Fibroblast of skin of left quadriceps (primary cell): ENCODE measurements at regions not wholly inside any gene's neighbourhood (a gene's known extent, or its start where the extent isn't known, plus 50 kb on each side); places are given as distances from the start of the nearest gene placed in this dataset.
"Not testable (repeated sequence)": the region's sequence is repeated elsewhere in the genome, so short reads cannot be mapped to it uniquely, and the experiment has no call there.

Experiments used
- DNase-seq, 2 experiments: peaks; one replicate each; pipeline ENCODE4 v3.0.0-alpha.2; 2013; ENCODE audit warnings: low read depth in 2 of 2

DNA sequence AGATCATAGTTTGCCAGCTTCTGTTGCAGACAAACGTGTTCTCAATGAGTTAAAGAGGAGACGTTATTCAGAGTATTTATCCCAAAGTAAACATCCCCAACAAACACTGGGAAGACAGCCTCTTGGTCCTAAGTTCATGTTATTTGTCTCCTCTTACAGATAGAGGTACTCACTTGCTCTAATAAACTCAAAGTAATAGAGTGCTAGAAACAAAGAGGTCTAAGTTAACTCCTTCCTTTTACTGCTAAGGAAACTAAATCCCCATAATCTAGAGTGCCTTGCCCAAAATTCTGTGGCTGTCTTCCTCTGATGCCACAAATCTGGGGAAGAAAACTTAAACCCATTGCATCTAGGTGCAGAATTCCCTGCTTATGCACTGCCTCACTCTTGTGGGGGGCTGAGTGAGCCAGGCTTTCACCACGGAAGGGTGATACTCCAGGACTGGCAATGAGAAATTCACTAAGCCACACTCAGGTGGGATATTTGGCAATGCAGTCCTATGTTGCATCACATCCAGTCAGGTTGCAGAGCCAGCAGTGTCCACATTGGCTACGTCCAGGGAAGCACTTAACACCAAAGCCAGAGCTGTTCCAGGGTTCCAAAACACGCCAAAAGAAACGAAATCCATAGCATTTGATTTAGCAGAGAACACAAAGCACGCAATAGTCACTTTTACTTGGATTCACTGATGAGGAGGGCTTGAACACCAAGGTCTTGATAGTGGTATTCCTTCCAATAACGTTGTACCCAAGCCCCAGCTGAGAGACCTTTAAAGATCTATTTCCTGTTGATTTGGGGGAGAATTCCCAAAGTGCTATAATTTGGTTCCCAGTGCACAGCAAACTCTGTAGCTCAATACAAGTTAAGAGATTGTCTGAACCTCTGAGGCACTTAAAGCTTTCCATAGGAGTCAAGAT is 81.0 kb upstream of the FOXQ1 start:
- no peak for DNase-seq

DNA sequence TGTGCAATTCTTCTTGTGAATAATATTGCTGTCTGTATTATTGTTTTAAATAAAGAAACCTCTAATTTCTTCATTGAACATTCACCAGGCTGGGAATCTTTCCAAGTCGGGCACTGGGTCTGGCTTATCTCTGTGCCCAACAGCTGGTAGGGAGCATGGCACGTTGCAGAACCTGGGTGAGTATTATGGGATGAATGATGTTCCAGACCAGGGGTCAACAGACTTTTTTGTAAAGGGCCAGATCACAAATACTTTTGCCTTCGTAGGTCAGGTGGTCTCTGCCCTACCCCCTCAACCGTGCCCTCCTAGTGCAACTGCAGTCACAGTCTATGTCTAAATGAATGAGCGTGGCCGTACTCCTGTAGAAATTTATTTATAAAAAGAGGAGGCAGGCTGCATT is 81.6 kb upstream of the FOXQ1 start:
- no peak for DNase-seq

GRCh38 chr6:1229808-1230207 is 82.1 kb upstream of the FOXQ1 start:
- DNase-seq: no peak

- DNase-seq: no peak
These were observed 82.6 kb upstream of the FOXQ1 start for GRCh38 chr6:1229301-1229700.

DNA sequence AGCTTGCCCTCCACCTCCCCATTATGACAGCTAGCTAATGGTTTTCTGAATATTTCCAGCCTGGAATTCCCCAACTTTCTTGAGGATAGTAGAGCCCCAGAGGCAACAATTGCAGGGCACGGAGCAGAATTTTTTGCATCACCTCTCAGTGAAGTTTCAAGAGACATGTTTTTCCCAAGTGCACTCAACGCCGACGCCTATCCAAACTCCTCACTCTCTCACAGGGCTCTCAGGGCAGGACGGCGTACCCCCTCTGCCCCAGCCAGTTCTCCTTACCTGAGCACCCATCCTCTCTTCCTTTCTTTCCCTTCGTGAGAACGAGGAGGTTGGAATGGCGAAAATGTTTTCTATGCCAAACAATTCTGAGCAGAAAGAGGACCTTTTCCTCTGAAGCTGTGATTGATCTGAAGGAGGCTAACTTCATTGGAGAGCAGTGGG is 83.1 kb upstream of the FOXQ1 start:
- DNase-seq: no peak

GRCh38 chr6:1227935-1228753 is 83.8 kb upstream of the FOXQ1 start:
- DNase-seq: no peak

- no peak for DNase-seq
These were observed 84.3 kb upstream of the FOXQ1 start for GRCh38 chr6:1227600-1227934.

- DNase-seq: no peak
These were observed 85.4 kb upstream of the FOXQ1 start for GRCh38 chr6:1226277-1227099.

GRCh38 chr6:1224514-1224913 is 87.4 kb upstream of the FOXQ1 start:
- no peak for DNase-seq

DNA sequence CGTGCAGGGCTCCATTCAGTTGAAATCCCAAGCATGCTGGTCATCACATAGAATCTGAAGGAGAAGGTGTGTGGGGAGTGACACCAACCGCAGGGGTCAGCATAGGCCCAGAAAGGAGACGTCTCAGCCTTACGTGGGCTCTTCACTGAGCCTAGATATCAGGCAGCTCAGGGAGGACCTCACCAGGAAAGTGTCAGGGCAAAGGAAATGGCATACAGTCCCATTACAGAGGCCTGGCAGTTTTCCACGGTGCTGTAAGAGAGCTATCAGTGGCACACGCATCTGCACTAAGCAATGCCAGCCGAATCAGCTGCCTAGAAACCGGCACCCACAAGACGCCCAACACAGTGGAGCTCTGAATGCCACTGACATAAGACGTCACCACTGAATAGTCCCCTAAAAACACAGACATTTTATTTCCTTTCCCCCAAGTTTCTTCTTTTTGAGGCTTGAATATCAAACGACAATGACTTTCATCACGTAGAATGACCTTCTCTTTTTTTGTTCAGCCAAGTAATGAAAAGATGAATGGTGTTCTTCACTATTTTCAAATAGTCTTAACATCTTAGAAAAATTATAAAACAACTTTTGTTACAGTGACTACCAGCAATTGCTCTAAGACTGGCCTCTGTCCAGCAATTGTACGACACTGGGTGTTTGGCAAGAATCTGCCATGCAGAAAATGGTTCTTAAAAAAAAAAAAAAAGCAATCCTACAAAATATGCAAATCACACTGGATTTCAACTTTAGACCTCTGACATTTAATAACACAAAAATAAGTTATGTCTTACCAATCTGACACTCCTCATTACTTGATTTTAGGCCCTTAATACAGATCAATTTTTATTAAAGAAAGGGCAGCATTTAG is 88.9 kb upstream of the FOXQ1 start:
- no peak for DNase-seq

- DNase-seq: no peak
These were observed 94.5 kb upstream of the FOXQ1 start for GRCh38 chr6:1217396-1217795.

DNA sequence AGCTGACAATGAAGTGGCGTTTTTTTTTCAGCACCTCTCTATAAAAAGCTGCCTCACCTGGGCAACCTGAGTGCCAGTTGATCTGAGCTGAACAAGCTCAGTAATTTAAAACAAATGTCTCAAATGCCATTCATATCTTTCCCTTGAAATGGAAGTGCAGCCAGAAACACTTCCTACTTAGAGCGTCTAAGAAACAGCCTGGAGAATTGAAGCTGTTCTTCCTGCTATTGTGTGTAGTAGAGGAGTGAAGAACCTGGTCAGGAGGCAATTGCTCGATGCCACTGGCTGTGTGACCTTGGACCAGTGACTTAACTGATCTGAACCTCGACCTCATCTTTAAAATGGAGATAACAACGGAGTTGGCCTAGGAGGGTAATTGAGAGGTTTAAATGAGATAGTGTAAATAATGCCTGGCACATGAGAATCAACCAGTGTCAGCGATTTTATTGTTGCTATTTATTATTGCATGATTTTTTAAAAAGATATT is 95.4 kb upstream of the FOXQ1 start:
- no peak for DNase-seq

- no peak for DNase-seq
These were observed 95.9 kb upstream of the FOXQ1 start for GRCh38 chr6:1215884-1216487.

- no peak for DNase-seq
These were observed 96.9 kb upstream of the FOXQ1 start for GRCh38 chr6:1215023-1215422.

GRCh38 chr6:1212919-1213318 is 99.0 kb upstream of the FOXQ1 start:
- DNase-seq: no peak

- not testable (repeated sequence) for DNase-seq
These were observed 99.8 kb upstream of the FOXQ1 start for GRCh38 chr6:1212138-1212537.

DNA sequence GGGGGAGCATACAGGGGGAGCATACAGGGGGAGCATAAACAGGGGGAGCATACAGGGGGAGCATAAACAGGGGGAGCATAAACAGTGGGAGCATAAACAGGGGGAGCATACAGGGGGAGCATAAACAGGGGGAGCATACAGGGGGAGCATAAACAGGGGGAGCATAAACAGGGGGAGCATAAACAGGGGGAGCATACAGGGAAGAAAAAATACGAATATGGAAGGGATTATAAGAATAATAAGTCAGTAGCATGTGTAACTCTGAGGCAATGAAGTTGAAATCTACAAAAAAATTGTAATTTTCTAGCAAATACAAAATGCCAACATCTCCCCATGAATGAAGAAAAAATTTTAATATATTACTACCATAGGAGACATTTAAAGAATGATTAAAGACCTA is 101.3 kb upstream of the FOXQ1 start:
- not testable (repeated sequence) for DNase-seq

- DNase-seq: no peak
These were observed 103.0 kb upstream of the FOXQ1 start for GRCh38 chr6:1208876-1209275.

DNA sequence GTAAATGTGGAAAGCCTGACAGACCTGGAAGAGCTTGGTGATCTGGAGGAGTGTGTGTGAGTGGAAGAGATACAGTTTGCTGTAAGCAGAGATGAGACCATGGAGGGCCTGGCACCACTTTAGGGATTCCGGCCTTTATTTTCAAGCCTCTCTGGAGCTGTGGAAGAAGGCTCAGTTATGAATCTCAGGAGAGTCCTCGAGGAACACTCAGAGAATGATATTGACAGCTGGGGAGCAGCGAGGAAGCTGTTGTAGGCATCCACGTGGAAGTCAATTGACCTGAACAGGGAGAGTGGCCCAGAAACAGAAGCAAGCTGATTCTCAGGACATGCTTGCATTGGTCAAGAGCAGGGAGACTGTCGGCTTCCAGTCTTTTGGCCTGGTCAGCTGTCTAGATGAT is 108.4 kb upstream of the FOXQ1 start:
- no peak for DNase-seq

DNA sequence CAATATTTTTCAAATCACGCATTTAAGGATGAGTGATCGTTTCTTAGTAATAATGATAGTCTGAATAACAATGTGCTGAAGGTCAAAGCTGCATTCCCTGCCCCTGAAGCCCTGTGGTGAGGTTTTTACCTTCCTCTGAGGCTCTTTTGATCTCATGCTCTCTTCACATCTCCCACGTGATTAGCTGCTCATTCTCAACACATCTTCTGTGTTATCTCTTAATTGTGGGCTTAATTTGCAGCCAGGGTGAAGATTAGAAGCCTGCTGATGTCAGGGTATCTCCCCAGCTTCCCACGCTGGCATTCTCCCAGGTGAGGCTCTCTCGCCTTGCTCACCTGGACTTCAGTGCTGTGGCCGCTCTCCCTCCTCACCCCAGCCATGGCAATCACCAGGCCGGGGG is 109.7 kb upstream of the FOXQ1 start:
- DNase-seq: no peak
